ENCODE measurements at regions not wholly inside any gene's neighbourhood (a gene's known extent, or its start where the extent isn't known, plus 50 kb on each side); places are given as distances from the start of the nearest gene placed in this dataset.

GRCh38 chr13:90618133-90618532, 729.4 kb upstream of the MIR17HG start:
- H3K27me3 Mint-ChIP-seq (ENCODE audit: low read depth): no peaks in the 10 kb centered on the region
- TF ChIP-seq ERG (CRISPR knock-in tag; IDR thresholded peaks at IDR 0.05) (no peak), TEAD4 (CRISPR knock-in tag; IDR thresholded peaks at IDR 0.05) (no peak), MYBL2 (CRISPR knock-in tag; IDR thresholded peaks at IDR 0.05) (no peak), GTF2I (CRISPR knock-in tag; conservative IDR thresholded peaks at IDR 0.05) (no peak), ZSCAN18 (CRISPR knock-in tag; IDR thresholded peaks at IDR 0.05) (no peak), RORB (CRISPR knock-in tag; IDR thresholded peaks at IDR 0.05) (no peak), ZNF121 (CRISPR knock-in tag; IDR thresholded peaks at IDR 0.05) (no peak), HMGXB4 (CRISPR knock-in tag; IDR thresholded peaks at IDR 0.05) (no peak), ETV6 (CRISPR knock-in tag; IDR thresholded peaks at IDR 0.05) (no peak), E2F4 (CRISPR knock-in tag; IDR thresholded peaks at IDR 0.05; ENCODE audit: borderline replicate concordance, low read depth) (no peak), ZNF138 (CRISPR knock-in tag; conservative IDR thresholded peaks at IDR 0.05) (no peak), FOXK1 (CRISPR knock-in tag; IDR thresholded peaks at IDR 0.05) (no peak), GRHL2 (CRISPR knock-in tag; IDR thresholded peaks at IDR 0.05; ENCODE audit: insufficient replicate concordance, severe bottlenecking) (no peak), ELF4 (CRISPR knock-in tag; IDR thresholded peaks at IDR 0.05; ENCODE audit: low read depth) (no peak), GABPB1 (CRISPR knock-in tag; IDR thresholded peaks at IDR 0.05) (no peak), TCF7 (CRISPR knock-in tag; IDR thresholded peaks at IDR 0.05; ENCODE audit: low read depth) (no peak)
- TF ChIP-seq, protein P1, sequence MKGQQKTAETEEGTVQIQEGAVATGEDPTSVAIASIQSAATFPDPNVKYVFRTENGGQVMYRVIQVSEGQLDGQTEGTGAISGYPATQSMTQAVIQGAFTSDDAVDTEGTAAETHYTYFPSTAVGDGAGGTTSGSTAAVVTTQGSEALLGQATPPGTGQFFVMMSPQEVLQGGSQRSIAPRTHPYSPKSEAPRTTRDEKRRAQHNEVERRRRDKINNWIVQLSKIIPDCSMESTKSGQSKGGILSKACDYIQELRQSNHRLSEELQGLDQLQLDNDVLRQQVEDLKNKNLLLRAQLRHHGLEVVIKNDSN (CRISPR knock-in tag; IDR thresholded peaks at IDR 0.05): no peak
- DNase-seq (ENCODE audit: low spot score) (no peak), ATAC-seq (no peak)
- H3K27ac Mint-ChIP-seq: no peak overlapping the region
- H3K4me3 Mint-ChIP-seq: no peak overlapping the region
- no peaks in the 10 kb centered on the region for H3K4me1 Mint-ChIP-seq
- peaks cover 35% of the 10 kb centered on the region for H3K9me3 Mint-ChIP-seq
- peaks cover 13% of the 10 kb centered on the region for H3K36me3 Mint-ChIP-seq
- ChIA-PET POLR2A (no interaction called here), CTCF (no interaction called here)

DNA sequence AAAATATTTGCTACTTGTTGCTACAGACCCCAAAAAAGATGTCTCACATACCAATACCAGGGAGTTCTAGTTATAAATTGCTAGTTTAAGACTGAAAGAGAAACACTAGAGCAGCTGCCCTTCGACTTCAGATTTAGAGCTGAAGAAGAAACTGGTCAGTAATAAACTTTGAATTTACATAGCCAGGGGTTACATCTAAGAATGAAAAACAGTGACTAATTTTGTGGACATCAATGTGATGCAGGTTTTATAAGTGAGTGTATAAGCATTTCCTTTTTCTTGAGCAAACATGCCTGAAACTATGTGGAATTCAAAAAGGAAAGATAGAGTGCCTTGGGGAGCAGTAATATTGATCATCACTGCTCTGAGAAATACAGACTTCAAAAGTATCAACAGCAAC, 724.9 kb upstream of the MIR17HG start:
- Mint-ChIP-seq H3K27me3 (ENCODE audit: low read depth) (no peaks in the 10 kb centered on the region), H3K36me3 (peaks cover 12% of the 10 kb centered on the region), H3K9me3 (peaks cover 15% of the 10 kb centered on the region), H3K4me1 (no peaks in the 10 kb centered on the region), H3K4me3 (no peak overlapping the region), H3K27ac (no peak overlapping the region)
- ChIA-PET POLR2A (no interaction called here), CTCF (no interaction called here)
- no peak for DNase-seq (ENCODE audit: low spot score)
- no peak for ATAC-seq
- TF ChIP-seq ZNF219 (CRISPR knock-in tag; IDR thresholded peaks at IDR 0.05; ENCODE audit: borderline replicate concordance): no peak
- TF ChIP-seq, protein P2, sequence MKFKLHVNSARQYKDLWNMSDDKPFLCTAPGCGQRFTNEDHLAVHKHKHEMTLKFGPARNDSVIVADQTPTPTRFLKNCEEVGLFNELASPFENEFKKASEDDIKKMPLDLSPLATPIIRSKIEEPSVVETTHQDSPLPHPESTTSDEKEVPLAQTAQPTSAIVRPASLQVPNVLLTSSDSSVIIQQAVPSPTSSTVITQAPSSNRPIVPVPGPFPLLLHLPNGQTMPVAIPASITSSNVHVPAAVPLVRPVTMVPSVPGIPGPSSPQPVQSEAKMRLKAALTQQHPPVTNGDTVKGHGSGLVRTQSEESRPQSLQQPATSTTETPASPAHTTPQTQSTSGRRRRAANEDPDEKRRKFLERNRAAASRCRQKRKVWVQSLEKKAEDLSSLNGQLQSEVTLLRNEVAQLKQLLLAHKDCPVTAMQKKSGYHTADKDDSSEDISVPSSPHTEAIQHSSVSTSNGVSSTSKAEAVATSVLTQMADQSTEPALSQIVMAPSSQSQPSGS (CRISPR knock-in tag; IDR thresholded peaks at IDR 0.05; ENCODE audit: borderline replicate concordance, low read depth): no peak
- TF ChIP-seq, protein P1 (CRISPR knock-in tag; IDR thresholded peaks at IDR 0.05): no peak
- TF ChIP-seq, protein P3, sequence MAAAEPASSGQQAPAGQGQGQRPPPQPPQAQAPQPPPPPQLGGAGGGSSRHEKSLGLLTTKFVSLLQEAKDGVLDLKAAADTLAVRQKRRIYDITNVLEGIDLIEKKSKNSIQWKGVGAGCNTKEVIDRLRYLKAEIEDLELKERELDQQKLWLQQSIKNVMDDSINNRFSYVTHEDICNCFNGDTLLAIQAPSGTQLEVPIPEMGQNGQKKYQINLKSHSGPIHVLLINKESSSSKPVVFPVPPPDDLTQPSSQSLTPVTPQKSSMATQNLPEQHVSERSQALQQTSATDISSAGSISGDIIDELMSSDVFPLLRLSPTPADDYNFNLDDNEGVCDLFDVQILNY (CRISPR knock-in tag; IDR thresholded peaks at IDR 0.05): no peak
- TF ChIP-seq CDX4 (CRISPR knock-in tag; IDR thresholded peaks at IDR 0.05; ENCODE audit: borderline replicate concordance): no peak
